HL-60/S4 treated with phorbol 12-myristate 13-acetate at 8.2 ng/mL for 4 days and 3 days (cell line): ENCODE measurements at regions not wholly inside any gene's neighbourhood (a gene's known extent, or its start where the extent isn't known, plus 50 kb on each side); places are given as distances from the start of the nearest gene placed in this dataset.

ENCODE experiments used
- in situ Hi-C: fragments of 300-500 bp; cut with MboI; formaldehyde crosslinking; loops from 2 replicates; pipeline ENCODE4 v1.15.0; 2022; ENCODE audit warnings: low sequenced_read_pairs

- in situ Hi-C loops = loop anchor here (25.0 kb wide), 1 partner anchor 152 kb away; no protein-coding TSS in a partner anchor
These were observed 88.0 kb upstream of the AK4 start for GRCh38 chr1:65059930-65060538.

- in situ Hi-C loops = loop anchor here (25.0 kb wide), 1 partner anchor 150 kb away; no protein-coding TSS in a partner anchor
These were observed 85.7 kb upstream of the AK4 start for GRCh38 chr1:65062339-65062738.

GRCh38 chr1:65063025-65063424 is 85.0 kb upstream of the AK4 start:
- in situ Hi-C loops = loop anchor here (25.0 kb wide), 1 partner anchor 149 kb away; no protein-coding TSS in a partner anchor

- in situ Hi-C loops = loop anchor here (25.0 kb wide), 1 partner anchor 147 kb away; no protein-coding TSS in a partner anchor
These were observed 83.0 kb upstream of the AK4 start for GRCh38 chr1:65064981-65065380.

- in situ Hi-C loops = loop anchor here (25.0 kb wide), 1 partner anchor 147 kb away; no protein-coding TSS in a partner anchor
These were observed 82.2 kb upstream of the AK4 start for GRCh38 chr1:65065524-65066418.

GRCh38 chr1:65066419-65066765 is 81.6 kb upstream of the AK4 start:
- in situ Hi-C loops = loop anchor here (25.0 kb wide), 1 partner anchor 146 kb away; no protein-coding TSS in a partner anchor

GRCh38 chr1:65066766-65067490 is 81.1 kb upstream of the AK4 start:
- in situ Hi-C loops = loop anchor here (25.0 kb wide), 1 partner anchor 145 kb away; no protein-coding TSS in a partner anchor

- in situ Hi-C loops = loop anchor here (25.0 kb wide), 1 partner anchor 145 kb away; no protein-coding TSS in a partner anchor
These were observed 80.4 kb upstream of the AK4 start for GRCh38 chr1:65067491-65068201.

- in situ Hi-C loops = loop anchor here (25.0 kb wide), 1 partner anchor 144 kb away; no protein-coding TSS in a partner anchor
These were observed 79.6 kb upstream of the AK4 start for GRCh38 chr1:65068202-65069010.

GRCh38 chr1:65069011-65069565 is 78.9 kb upstream of the AK4 start:
- in situ Hi-C loops = loop anchor here (25.0 kb wide), 1 partner anchor 143 kb away; no protein-coding TSS in a partner anchor

GRCh38 chr1:65072845-65073244 is 75.2 kb upstream of the AK4 start:
- in situ Hi-C loops = loop anchor here (25.0 kb wide), 1 partner anchor 139 kb away; no protein-coding TSS in a partner anchor

- in situ Hi-C loops = no loop called here
These were observed 72.7 kb upstream of the AK4 start for GRCh38 chr1:65075123-65075976.

GRCh38 chr1:65077369-65077768 is 70.6 kb upstream of the AK4 start:
- in situ Hi-C loops = no loop called here

- in situ Hi-C loops = no loop called here
These were observed 68.1 kb upstream of the AK4 start for GRCh38 chr1:65079941-65080340.

- in situ Hi-C loops = no loop called here
These were observed 65.5 kb upstream of the AK4 start for GRCh38 chr1:65082346-65083040.

GRCh38 chr1:65083263-65083896 is 64.6 kb upstream of the AK4 start:
- in situ Hi-C loops = no loop called here

GRCh38 chr1:65084066-65084465 is 63.9 kb upstream of the AK4 start:
- in situ Hi-C loops = no loop called here
